GM23338 (cell line): ENCODE measurements at regions not wholly inside any gene's neighbourhood (a gene's known extent, or its start where the extent isn't known, plus 50 kb on each side); places are given as distances from the start of the nearest gene placed in this dataset.

Experiments used
- ATAC-seq: fragments of 200-7000 bp; cut with Tn5 transposase; 3 replicates; pipeline ENCODE4 v1.9.1; 2020
- DNase-seq: peaks from one replicate; pipeline ENCODE4 v3.0.0-alpha.2; 2015; ENCODE audit warnings: low spot score
- H2AFZ ChIP-seq: fragments of 200-600 bp; sonication (generic); 2 replicates; pipeline ENCODE4 v1.8.0; 2016; ENCODE audit warnings: antibody characterized with exemption, mild to moderate bottlenecking, moderate library complexity
- H3F3A ChIP-seq: fragments of 200-600 bp; sonication (generic); replicated peaks from 2 replicates; pipeline ENCODE4 v1.8.0; 2017; ENCODE audit warnings: antibody characterized with exemption, mixed run types, low read depth
- H3K27ac ChIP-seq: fragments of 200-600 bp; sonication (generic); 2 replicates; pipeline ENCODE4 v1.6.1; 2016; ENCODE audit warnings: low read depth
- H3K27me3 ChIP-seq: fragments of 200-600 bp; sonication (generic); 2 replicates; pipeline ENCODE4 v1.8.0; 2016; ENCODE audit warnings: mild to moderate bottlenecking, mixed run types, moderate library complexity; ENCODE audit not compliant: insufficient read depth
- H3K36me3 ChIP-seq: fragments of 200-600 bp; sonication (generic); 2 replicates; pipeline ENCODE4 v1.8.0; 2016; ENCODE audit warnings: mild to moderate bottlenecking; ENCODE audit not compliant: insufficient read depth
- H3K4me1 ChIP-seq: fragments of 200-600 bp; sonication (generic); 2 replicates; pipeline ENCODE4 v1.8.0; 2016; ENCODE audit warnings: mild to moderate bottlenecking, moderate library complexity; ENCODE audit not compliant: insufficient read depth
- H3K4me2 ChIP-seq: fragments of 200-600 bp; sonication (generic); 2 replicates; pipeline ENCODE4 v1.7.1; 2017; ENCODE audit warnings: mixed run types
- H3K4me3 ChIP-seq: fragments of 200-600 bp; sonication (generic); 2 replicates; pipeline ENCODE4 v1.6.1; 2016; ENCODE audit warnings: mixed run types
- H3K79me2 ChIP-seq: fragments of 200-600 bp; sonication (generic); replicated peaks from 2 replicates; pipeline ENCODE4 v1.8.0; 2017; ENCODE audit warnings: mild to moderate bottlenecking; ENCODE audit not compliant: insufficient read depth
- H3K9me2 ChIP-seq: fragments of 200-600 bp; sonication (generic); 2 replicates; pipeline ENCODE4 v1.8.0; 2017; ENCODE audit not compliant: insufficient read depth
- H4K20me1 ChIP-seq: fragments of 200-600 bp; sonication (generic); replicated peaks from 2 replicates; pipeline ENCODE4 v1.8.0; 2017; ENCODE audit warnings: mild to moderate bottlenecking; ENCODE audit not compliant: insufficient read depth
- H3K27ac Mint-ChIP-seq: 2 replicates; pipeline ENCODE4 v1.8.0; 2020; ENCODE audit warnings: inconsistent platforms, mild to moderate bottlenecking, moderate library complexity, mixed read lengths
- H3K27me3 Mint-ChIP-seq: 3 replicates; pipeline ENCODE4 v1.8.0; 2022; ENCODE audit warnings: low read depth, mild to moderate bottlenecking, moderate library complexity, mixed read lengths, inconsistent platforms; ENCODE audit not compliant: insufficient read depth, poor library complexity
- H3K36me3 Mint-ChIP-seq: 3 replicates; pipeline ENCODE4 v1.8.0; 2021; ENCODE audit warnings: low read depth, mild to moderate bottlenecking, inconsistent platforms, moderate library complexity, mixed read lengths
- H3K4me1 Mint-ChIP-seq: 3 replicates; pipeline ENCODE4 v1.8.0; 2020; ENCODE audit warnings: mild to moderate bottlenecking, inconsistent platforms, mixed read lengths
- H3K4me3 Mint-ChIP-seq: 3 replicates; pipeline ENCODE4 v1.8.0; 2021; ENCODE audit warnings: moderate library complexity, mild to moderate bottlenecking, inconsistent platforms, mixed read lengths
- H3K9me3 Mint-ChIP-seq: 3 replicates; pipeline ENCODE4 v1.8.0; 2020; ENCODE audit warnings: moderate library complexity, mild to moderate bottlenecking, inconsistent platforms, mixed read lengths
- CREB1 ChIP-seq: fragments of 250-450 bp; sonication (Bioruptor Pico); IDR thresholded peaks from 2 replicates; pipeline ENCODE4 v1.5.0; 2020; ENCODE audit warnings: low read depth, mild to moderate bottlenecking, moderate library complexity
- CTCF ChIP-seq, 2 experiments: fragments of 200-600 bp in 1 of 2; sonication (generic) in 1 of 2; conservative IDR thresholded peaks; 2 replicates each; pipeline versions ENCODE4 v1.5.1 to v1.6.1; 2016 to 2017; ENCODE audit warnings: antibody characterized with exemption in 2 of 2, low read depth in 2 of 2, mild to moderate bottlenecking in 2 of 2, moderate library complexity in 1 of 2
- ETS1 ChIP-seq: IDR thresholded peaks from 2 replicates; pipeline ENCODE4 v1.6.1; 2016; ENCODE audit warnings: antibody characterized with exemption
- EZH2 ChIP-seq: fragments of 200-600 bp; sonication (generic); IDR thresholded peaks from one replicate; pipeline ENCODE4 v1.8.0; 2017; ENCODE audit warnings: antibody characterized with exemption, mild to moderate bottlenecking, low read depth; ENCODE audit not compliant: unreplicated experiment
- EZH2phosphoT487 ChIP-seq: fragments of 200-600 bp; sonication (generic); IDR thresholded peaks from one replicate; pipeline ENCODE4 v1.8.1; 2018; ENCODE audit warnings: antibody characterized with exemption; ENCODE audit not compliant: unreplicated experiment
- JUNB ChIP-seq: IDR thresholded peaks from one replicate; pipeline ENCODE4 v1.6.1; 2016; ENCODE audit warnings: antibody characterized with exemption; ENCODE audit not compliant: unreplicated experiment
- NANOG ChIP-seq: IDR thresholded peaks from 2 replicates; pipeline ENCODE4 v1.6.1; 2016; ENCODE audit warnings: antibody characterized with exemption, borderline replicate concordance
- POLR2AphosphoS5 ChIP-seq: IDR thresholded peaks from 2 replicates; pipeline ENCODE4 v1.6.1; 2016; ENCODE audit warnings: antibody characterized with exemption, low read depth
- REST ChIP-seq: IDR thresholded peaks from one replicate; pipeline ENCODE4 v1.6.1; 2018; ENCODE audit warnings: antibody characterized with exemption; ENCODE audit not compliant: unreplicated experiment
- STAT1 ChIP-seq: IDR thresholded peaks from one replicate; pipeline ENCODE4 v1.6.1; 2016; ENCODE audit warnings: antibody characterized with exemption; ENCODE audit not compliant: unreplicated experiment
- ZNF114 ChIP-seq: fragments of 250-450 bp; sonication (Bioruptor Pico); IDR thresholded peaks from 2 replicates; pipeline ENCODE4 v1.5.0; 2020; ENCODE audit warnings: mild to moderate bottlenecking, moderate library complexity
- ZNF331 ChIP-seq: fragments of 250-450 bp; sonication (Bioruptor Pico); IDR thresholded peaks from 2 replicates; pipeline ENCODE4 v1.5.0; 2020; ENCODE audit warnings: low read depth, mild to moderate bottlenecking, moderate library complexity
- ZNF462 ChIP-seq: fragments of 250-450 bp; sonication (Bioruptor Pico); IDR thresholded peaks from 2 replicates; pipeline ENCODE4 v1.5.0; 2020; ENCODE audit warnings: mild to moderate bottlenecking, moderate library complexity

- H3K27ac ChIP-seq: no peak overlapping the region
- H3K4me3 Mint-ChIP-seq: no peak overlapping the region
- no peak overlapping the region for H3K27ac Mint-ChIP-seq
- H3K27me3 ChIP-seq: no peaks in the 10 kb centered on the region
- peaks cover 13% of the 10 kb centered on the region; the same call in 2 of the 3 replicates for H3K4me1 Mint-ChIP-seq
- no peaks in the 10 kb centered on the region for H3F3A ChIP-seq
- H3K9me2 ChIP-seq: no peaks in the 10 kb centered on the region
- no peaks in the 10 kb centered on the region for H3K9me3 Mint-ChIP-seq
- no peak overlapping the region for H3K4me2 ChIP-seq
- no peak for ATAC-seq
- peaks cover 7% of the 10 kb centered on the region; the same call in 1 of the 2 replicates for H3K4me1 ChIP-seq
- DNase-seq: no peak
- no peak overlapping the region for H2AFZ ChIP-seq
- no peak overlapping the region for H3K4me3 ChIP-seq
- no peaks in the 10 kb centered on the region for H4K20me1 ChIP-seq
- TF ChIP-seq EZH2 (no peak), ZNF114 (no peak), REST (no peak), JUNB (no peak), POLR2AphosphoS5 (no peak), CTCF (conservative IDR thresholded peaks at IDR 0.05; ENCODE audit: low read depth in 2 of 2) (no peak), CREB1 (CRISPR knock-in tag) (no peak), ZNF331 (no peak), EZH2phosphoT487 (no peak), ZNF462 (no peak), NANOG (no peak), ETS1 (no peak), STAT1 (no peak)
- peaks cover 3% of the 10 kb centered on the region for H3K27me3 Mint-ChIP-seq
- H3K36me3 ChIP-seq: no peaks in the 10 kb centered on the region
- H3K36me3 Mint-ChIP-seq: no peaks in the 10 kb centered on the region
- no peaks in the 10 kb centered on the region for H3K79me2 ChIP-seq
These were observed 301.2 kb downstream of the DUSP10 start for GRCh38 chr1:221440658-221441057.
